OCI-LY3 (cell line): ENCODE measurements at regions not wholly inside any gene's neighbourhood (a gene's known extent, or its start where the extent isn't known, plus 50 kb on each side); places are given as distances from the start of the nearest gene placed in this dataset.

ENCODE experiments used
- CTCF ChIP-seq: fragments of 200-600, 300-600 bp; sonication (generic); IDR thresholded peaks from 2 replicates; pipeline ENCODE4 v1.5.1; 2014; ENCODE audit warnings: antibody characterized with exemption, low read length, low read depth
- EZH2phosphoT487 ChIP-seq: fragments of 200-600 bp; shearing (Covaris generic); IDR thresholded peaks from 2 replicates; pipeline ENCODE4 v1.6.1; 2018; ENCODE audit warnings: antibody characterized with exemption, mixed run types, low read depth

DNA sequence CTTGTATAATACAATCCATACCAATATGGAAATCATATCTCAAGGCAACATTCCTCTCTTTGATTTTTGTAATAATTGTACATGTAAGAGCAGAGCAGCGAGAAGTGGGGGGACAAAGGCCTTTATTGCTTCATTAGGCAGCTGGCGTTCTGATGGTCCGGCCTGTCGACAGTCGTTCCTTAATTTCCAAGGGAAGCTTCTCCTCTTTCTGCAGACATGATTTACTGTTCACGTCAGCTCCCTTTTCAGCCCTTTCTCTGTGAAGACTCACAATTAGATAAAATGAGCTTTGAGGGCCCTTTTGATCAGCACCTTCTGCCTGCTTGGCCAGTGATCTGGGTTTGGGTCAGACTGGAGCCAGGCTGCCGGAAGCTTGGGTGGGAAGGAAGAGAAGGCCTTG is 65.6 kb upstream of the CTBP2 start:
- TF ChIP-seq EZH2phosphoT487 = no peak
- TF ChIP-seq CTCF = no peak
